22Rv1 (cell line): ENCODE measurements at regions not wholly inside any gene's neighbourhood (a gene's known extent, or its start where the extent isn't known, plus 50 kb on each side); places are given as distances from the start of the nearest gene placed in this dataset.

Experiments used
- H3K27ac ChIP-seq: fragments of 450-650 bp; 2 replicates; pipeline ENCODE4 v1.5.1; 2017
- ZFX ChIP-seq: fragments of 450-650 bp; IDR thresholded peaks from 2 replicates; pipeline ENCODE4 v1.6.1; 2017; ENCODE audit warnings: antibody characterized with exemption, borderline replicate concordance
- TF ChIP-seq, protein P1 (sequence below): fragments of 450-650 bp; IDR thresholded peaks from 2 replicates; pipeline ENCODE4 v1.5.1; 2017; ENCODE audit warnings: mild to moderate bottlenecking

DNA sequence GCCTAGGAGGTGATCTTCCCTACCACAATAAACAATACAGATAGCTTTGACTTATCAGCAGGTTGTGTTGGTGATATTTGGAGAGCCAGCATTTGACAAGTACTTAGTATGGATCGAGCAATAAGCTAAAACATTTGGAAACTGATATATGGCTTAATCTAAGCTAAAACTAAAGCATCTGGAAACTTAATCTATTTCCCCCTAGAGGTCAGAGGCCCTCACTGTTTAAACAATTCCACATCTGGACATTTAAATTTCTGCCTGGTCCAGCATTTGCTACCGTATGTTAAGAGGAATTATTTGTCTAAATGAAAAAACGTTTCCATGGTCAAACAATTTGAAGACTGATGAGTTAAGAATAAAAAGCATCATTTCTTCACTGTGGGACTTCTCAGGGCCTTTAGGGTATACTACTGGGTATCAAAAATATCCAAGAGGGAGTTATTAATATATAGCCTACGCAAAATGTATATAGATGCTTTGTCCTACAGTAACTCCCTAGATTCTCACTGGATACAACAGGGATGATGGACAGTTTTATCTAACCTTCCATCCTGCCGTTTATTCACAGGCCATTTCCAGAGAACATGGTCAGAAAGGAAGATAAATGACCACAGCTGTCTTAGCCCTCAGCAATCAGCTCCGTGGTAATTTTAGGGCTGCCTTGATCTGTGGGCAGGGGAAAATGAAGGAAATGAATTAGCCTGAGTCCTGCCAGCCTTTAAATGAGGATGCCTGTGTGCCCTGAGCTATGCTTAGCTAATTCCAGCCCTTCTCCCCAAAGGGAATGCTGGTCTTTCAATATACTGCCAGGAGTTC lies 135.4 kb upstream of the NUDT4 start:
- H3K27ac ChIP-seq, result no peak overlapping the region
- TF ChIP-seq, protein P1, sequence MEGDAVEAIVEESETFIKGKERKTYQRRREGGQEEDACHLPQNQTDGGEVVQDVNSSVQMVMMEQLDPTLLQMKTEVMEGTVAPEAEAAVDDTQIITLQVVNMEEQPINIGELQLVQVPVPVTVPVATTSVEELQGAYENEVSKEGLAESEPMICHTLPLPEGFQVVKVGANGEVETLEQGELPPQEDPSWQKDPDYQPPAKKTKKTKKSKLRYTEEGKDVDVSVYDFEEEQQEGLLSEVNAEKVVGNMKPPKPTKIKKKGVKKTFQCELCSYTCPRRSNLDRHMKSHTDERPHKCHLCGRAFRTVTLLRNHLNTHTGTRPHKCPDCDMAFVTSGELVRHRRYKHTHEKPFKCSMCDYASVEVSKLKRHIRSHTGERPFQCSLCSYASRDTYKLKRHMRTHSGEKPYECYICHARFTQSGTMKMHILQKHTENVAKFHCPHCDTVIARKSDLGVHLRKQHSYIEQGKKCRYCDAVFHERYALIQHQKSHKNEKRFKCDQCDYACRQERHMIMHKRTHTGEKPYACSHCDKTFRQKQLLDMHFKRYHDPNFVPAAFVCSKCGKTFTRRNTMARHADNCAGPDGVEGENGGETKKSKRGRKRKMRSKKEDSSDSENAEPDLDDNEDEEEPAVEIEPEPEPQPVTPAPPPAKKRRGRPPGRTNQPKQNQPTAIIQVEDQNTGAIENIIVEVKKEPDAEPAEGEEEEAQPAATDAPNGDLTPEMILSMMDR, result no peak
- TF ChIP-seq ZFX, result no peak

DNA sequence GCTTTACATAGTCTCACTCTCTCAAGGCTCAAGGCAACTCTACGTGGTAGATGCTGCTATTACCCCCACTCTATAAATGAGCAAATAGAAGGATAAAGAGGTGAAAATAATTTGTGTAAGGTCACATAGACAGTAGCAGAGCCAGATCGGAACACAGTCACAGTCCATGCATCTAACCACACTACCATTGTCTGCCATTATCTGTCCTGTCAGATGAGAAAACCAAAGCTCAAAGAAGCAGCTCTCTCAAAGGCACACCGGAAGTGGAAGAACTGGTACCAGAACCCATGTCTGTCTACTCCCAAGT lies 134.4 kb upstream of the NUDT4 start:
- H3K27ac ChIP-seq, result no peak overlapping the region
- no peak for TF ChIP-seq ZFX
- TF ChIP-seq, protein P1, result no peak

DNA sequence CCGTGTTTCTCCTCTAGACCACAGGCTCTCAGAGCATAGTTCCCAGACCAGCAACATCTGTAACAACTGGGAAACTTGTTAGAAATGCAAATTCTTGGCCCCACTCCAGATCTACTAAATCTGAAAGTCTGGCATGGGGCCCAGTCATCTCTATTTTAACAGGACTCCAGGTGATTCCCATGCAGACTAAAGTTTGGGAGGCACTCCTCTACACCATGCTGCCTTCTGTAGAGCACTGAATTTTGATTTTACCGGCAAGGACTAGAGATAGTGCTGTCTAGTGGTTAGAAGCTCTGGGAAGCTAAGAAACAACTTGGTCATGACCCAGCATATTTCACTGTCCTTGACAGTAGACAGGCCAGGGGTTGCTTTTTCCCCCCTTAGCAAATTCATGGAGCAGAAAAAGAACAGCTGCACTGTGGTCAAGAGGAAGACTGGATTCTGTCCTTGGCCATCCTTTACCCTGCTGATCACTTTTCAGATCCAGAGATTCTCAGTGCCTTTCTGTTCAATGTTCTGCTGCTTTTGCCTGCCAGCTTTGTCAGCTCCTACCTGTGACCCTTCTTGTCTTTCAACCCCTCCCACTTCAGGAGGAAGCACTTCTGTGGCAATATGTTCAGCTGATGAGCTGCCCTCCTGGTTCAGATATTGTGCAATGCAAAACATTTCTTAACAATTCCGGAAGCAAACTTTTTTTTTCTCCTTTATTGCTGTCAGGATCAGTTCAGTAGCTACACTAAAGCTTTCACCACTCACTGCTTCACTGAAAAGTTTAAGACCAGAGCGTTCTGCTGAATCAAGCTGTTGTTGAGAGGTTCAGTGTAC lies 133.8 kb upstream of the NUDT4 start:
- H3K27ac ChIP-seq, result no peak overlapping the region
- no peak for TF ChIP-seq ZFX
- TF ChIP-seq, protein P1, result no peak

DNA sequence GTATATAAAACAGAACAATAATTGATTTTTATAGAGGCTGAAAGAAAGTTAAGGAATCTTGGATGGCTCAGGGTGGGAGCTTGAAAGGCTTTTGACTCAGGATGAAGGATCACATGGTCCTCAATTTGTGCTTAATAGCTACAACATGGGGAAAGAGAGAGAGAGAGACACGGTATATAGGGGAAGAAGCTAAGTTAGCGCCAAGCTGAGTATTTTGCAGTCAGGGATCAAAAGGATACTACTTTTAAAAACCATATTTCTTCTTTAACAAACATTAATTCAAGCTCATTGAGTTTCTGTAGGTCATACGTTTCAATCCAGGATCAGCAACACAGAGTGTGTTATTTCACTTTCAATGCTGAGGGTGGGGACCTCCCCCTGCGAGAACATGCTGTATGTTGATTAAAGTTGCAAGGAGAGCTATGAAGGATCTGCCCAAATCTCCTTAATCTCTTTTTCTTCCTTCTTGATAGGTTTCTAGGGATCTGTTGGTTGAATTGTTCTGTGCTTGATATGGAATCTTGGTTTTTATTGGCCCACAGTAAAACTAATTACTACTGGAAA lies 133.1 kb upstream of the NUDT4 start:
- H3K27ac ChIP-seq, result no peak overlapping the region
- TF ChIP-seq ZFX, result no peak
- TF ChIP-seq, protein P1, result no peak

DNA sequence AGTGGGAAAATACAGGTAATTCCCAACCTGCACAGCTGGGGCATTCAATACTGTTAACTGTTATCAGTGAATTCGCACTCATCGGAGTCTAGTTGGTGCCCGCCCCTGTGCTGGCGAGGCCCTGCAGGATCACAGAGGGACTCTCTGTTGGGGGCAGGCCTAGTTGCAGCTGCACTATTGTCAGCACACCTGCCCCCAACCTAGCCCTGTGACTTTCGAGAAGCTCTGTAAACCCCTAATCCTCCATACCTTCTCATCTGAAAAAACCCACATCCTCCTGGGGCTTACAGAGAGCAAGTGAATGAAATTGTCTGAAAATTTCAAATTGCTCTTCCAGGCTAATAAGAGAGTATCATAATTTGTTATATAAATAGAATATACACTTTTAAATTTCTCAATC lies 132.2 kb upstream of the NUDT4 start:
- TF ChIP-seq ZFX, result no peak
- TF ChIP-seq, protein P1, result no peak
- H3K27ac ChIP-seq, result no peak overlapping the region

DNA sequence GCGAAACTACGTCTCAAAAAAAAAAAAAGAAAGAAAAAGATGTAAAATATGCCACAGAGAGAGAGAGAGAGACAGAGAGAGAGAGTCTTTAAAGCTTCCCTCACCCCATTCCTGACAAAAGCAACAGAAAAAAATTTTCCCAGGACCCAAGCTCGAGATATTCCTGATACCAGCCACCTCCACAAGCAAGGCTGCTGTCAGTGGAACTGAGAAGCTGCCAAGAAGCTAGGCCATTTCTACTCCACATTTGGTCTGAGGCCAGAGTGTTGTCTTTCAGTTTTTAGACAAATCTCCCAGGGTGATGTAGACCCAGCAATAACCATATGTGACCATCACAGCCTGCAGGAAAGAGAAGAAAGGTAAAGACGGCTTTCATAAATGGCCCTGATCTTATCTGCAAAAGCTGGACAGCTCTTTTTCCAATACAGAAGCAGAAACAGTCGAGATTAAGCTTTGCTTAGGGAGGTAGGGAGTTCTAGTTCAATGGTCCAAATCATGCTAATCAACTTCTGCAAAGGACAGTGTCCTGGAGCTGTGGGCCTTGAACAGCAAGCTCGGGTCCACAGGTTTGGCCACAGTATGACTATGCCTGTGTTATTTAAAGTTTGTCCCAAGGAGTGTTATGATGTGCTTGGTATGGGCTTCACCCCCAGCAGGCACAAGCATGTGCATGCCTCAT lies 130.3 kb upstream of the NUDT4 start:
- H3K27ac ChIP-seq, result no peak overlapping the region
- TF ChIP-seq ZFX, result no peak
- TF ChIP-seq, protein P1, result no peak
